ENCODE measurements at regions not wholly inside any gene's neighbourhood (a gene's known extent, or its start where the extent isn't known, plus 50 kb on each side); places are given as distances from the start of the nearest gene placed in this dataset.

- no peaks in the 10 kb centered on the region for H3K36me3 ChIP-seq
- no peaks in the 10 kb centered on the region for H3K27me3 ChIP-seq
- DNase-seq (ENCODE audit: low spot score in 2 of 2): no peak
- H3K4me1 ChIP-seq: no peaks in the 10 kb centered on the region
- intact Hi-C loops (cut with DNase I): no loop called here
- no peak for TF ChIP-seq CTCF (IDR thresholded peaks at IDR 0.05)
- no peaks in the 10 kb centered on the region for H3K9me3 ChIP-seq
- H3K4me3 ChIP-seq: no peak overlapping the region
- H3K27ac ChIP-seq: no peak overlapping the region
These were observed 1854.9 kb downstream of the TP53TG3F start for GRCh38 chr16:35314298-35314697.

- no peak for TF ChIP-seq CTCF (IDR thresholded peaks at IDR 0.05)
- H3K9me3 ChIP-seq: no peaks in the 10 kb centered on the region
- H3K36me3 ChIP-seq: no peaks in the 10 kb centered on the region
- no peak overlapping the region for H3K4me3 ChIP-seq
- intact Hi-C loops (cut with DNase I): no loop called here
- no peaks in the 10 kb centered on the region for H3K27me3 ChIP-seq
- no peaks in the 10 kb centered on the region for H3K4me1 ChIP-seq
- DNase-seq (ENCODE audit: low spot score in 2 of 2): no peak
- H3K27ac ChIP-seq: no peak overlapping the region
These were observed 1860.3 kb downstream of the TP53TG3F start for GRCh38 chr16:35319536-35320192.

- intact Hi-C loops (cut with DNase I): no loop called here
- Histone ChIP-seq H3K4me3 (no peak overlapping the region), H3K27me3 (no peaks in the 10 kb centered on the region), H3K27ac (no peak overlapping the region), H3K4me1 (no peaks in the 10 kb centered on the region), H3K36me3 (no peaks in the 10 kb centered on the region), H3K9me3 (no peaks in the 10 kb centered on the region)
- no peak for DNase-seq (ENCODE audit: low spot score in 2 of 2)
- no peak for TF ChIP-seq CTCF (IDR thresholded peaks at IDR 0.05)
These were observed 1866.5 kb downstream of the TP53TG3F start for GRCh38 chr16:35325936-35326335.

GRCh38 chr16:35339337-35339736 is 1879.9 kb downstream of the TP53TG3F start:
- H3K4me1 ChIP-seq: no peaks in the 10 kb centered on the region
- no peak for TF ChIP-seq CTCF (IDR thresholded peaks at IDR 0.05)
- H3K9me3 ChIP-seq: no peaks in the 10 kb centered on the region
- no peak for DNase-seq (ENCODE audit: low spot score in 2 of 2)
- no peak overlapping the region for H3K27ac ChIP-seq
- no peaks in the 10 kb centered on the region for H3K36me3 ChIP-seq
- no peak overlapping the region for H3K4me3 ChIP-seq
- intact Hi-C loops (cut with DNase I): no loop called here
- no peaks in the 10 kb centered on the region for H3K27me3 ChIP-seq

- no peaks in the 10 kb centered on the region for H3K27me3 ChIP-seq
- H3K9me3 ChIP-seq: peaks cover 0 to 3% of the 10 kb centered on the region in 2 donors
- no peak for DNase-seq (ENCODE audit: low spot score in 2 of 2)
- TF ChIP-seq CTCF (IDR thresholded peaks at IDR 0.05): no peak
- H3K4me1 ChIP-seq: no peaks in the 10 kb centered on the region
- H3K4me3 ChIP-seq: no peak overlapping the region
- H3K36me3 ChIP-seq: no peaks in the 10 kb centered on the region
- H3K27ac ChIP-seq: no peak overlapping the region
- intact Hi-C loops (cut with DNase I): no loop called here
These were observed 1882.6 kb downstream of the TP53TG3F start for GRCh38 chr16:35342012-35342411.
